Activated T-cell treated with anti-CD3 and anti-CD28 coated beads for 24 hours (primary cell): ENCODE measurements at regions not wholly inside any gene's neighbourhood (a gene's known extent, or its start where the extent isn't known, plus 50 kb on each side); places are given as distances from the start of the nearest gene placed in this dataset.

Experiments used
- DNase-seq: peaks from one replicate; pipeline ENCODE4 v3.0.0-alpha.2; 2020; ENCODE audit warnings: low read depth

- no peak for DNase-seq
Observed at GRCh38 chr12:46449856-46450255, 77.3 kb upstream of the SLC38A2 start.

DNA sequence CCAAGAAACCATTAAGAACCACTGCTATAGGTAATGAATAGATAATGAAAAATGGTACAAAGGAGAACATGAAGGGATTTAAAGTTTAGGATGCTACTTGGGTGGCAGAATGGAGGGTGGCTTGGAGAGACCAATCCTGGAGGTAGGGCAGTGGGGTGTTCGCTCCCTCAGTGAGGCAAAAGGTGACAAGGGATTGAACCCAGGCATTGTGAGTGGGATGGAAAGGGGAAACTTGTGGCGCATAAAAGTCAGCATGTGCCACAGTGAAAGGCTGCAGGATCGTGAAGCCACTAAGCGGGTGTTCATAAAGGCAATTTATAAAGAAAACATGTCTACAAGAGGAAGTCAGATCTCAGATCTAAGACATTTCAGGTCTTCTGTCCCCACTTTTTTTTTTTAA, 76.7 kb upstream of the SLC38A2 start:
- DNase-seq, result no peak

DNA sequence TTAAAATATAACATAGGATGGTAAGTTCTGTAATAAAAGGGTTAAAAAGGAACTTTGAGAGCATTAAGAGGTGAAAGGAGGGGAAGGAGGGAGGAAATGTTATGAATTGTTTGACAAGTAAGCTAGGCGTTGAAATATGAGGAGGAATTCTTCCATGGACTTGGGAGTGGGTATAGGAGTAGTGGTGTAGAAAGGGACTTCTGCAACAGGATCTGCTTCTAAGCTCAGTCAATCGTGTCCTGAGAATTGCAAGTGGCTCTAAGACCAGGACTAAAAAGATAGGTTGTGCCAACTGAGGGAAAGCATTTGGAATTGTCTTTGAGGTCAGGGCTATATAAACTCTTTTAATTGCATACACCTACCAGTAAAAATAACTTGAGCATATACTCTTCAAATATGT, 74.1 kb upstream of the SLC38A2 start:
- DNase-seq, result no peak

- DNase-seq, result no peak
Observed at GRCh38 chr12:46445551-46446235, 73.1 kb upstream of the SLC38A2 start.

- no peak for DNase-seq
Observed at GRCh38 chr12:46445093-46445492, 72.5 kb upstream of the SLC38A2 start.

- DNase-seq, result no peak
Observed at GRCh38 chr12:46443594-46444263, 71.2 kb upstream of the SLC38A2 start.

GRCh38 chr12:46442738-46443137, 70.2 kb upstream of the SLC38A2 start:
- DNase-seq, result no peak

- DNase-seq, result no peak
Observed at GRCh38 chr12:46442239-46442638, 69.7 kb upstream of the SLC38A2 start.

DNA sequence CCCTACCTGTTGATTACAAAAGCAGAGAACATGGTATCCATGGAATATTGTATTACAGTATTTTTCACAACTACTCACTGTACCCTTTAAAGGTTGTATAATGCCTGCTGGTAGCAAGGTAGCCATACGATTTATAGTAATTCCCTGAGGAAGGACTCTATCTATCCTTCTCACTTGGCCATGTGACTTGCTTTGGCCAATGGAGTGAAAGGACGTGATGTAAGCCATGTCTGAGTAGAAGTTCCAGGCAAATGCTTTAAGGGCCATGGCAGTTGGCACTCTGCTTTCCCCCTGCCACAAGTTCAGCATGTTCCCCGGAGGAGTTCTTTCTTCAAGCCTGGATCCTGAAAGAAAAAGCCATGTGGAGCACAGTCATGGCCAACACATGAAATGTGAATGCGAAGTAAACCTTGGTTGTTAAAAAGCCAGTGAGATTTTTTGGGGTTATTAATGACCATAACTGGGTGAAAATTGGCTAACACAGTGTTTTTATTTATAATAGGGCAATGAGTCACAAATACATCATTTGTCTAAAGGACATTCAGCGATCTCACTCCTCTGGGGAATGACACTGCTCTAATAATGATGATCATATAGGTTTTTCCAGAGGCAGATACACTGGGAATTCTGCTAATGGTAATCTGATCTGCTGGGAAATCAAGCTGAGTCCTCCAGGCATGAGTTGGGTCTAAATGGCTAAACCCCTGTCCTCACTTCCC, 67.4 kb upstream of the SLC38A2 start:
- no peak for DNase-seq

GRCh38 chr12:46438719-46439319, 66.2 kb upstream of the SLC38A2 start:
- no peak for DNase-seq

GRCh38 chr12:46438256-46438655, 65.7 kb upstream of the SLC38A2 start:
- no peak for DNase-seq

DNA sequence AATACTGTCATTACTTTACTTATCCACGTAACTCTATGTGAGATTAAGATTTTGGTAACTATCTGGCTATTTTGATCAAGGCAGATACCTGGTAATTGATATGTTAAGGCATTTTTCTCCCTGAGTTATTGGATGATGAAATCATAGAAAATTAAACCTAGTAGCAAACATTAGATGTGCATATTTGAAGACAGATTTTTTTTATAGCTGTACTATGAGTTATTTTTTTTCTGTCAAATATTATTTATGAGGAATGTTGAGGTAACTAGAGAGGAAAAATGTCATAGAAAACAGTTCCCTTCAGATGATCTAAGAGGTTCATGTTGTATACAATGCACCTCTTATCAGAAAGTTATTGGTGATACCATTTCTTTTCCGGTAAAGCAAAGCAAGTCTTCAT, 64.9 kb upstream of the SLC38A2 start:
- no peak for DNase-seq

- DNase-seq, result no peak
Observed at GRCh38 chr12:46436747-46437146, 64.2 kb upstream of the SLC38A2 start.

- DNase-seq, result no peak
Observed at GRCh38 chr12:46435625-46436024, 63.1 kb upstream of the SLC38A2 start.

- no peak for DNase-seq
Observed at GRCh38 chr12:46435029-46435428, 62.5 kb upstream of the SLC38A2 start.

DNA sequence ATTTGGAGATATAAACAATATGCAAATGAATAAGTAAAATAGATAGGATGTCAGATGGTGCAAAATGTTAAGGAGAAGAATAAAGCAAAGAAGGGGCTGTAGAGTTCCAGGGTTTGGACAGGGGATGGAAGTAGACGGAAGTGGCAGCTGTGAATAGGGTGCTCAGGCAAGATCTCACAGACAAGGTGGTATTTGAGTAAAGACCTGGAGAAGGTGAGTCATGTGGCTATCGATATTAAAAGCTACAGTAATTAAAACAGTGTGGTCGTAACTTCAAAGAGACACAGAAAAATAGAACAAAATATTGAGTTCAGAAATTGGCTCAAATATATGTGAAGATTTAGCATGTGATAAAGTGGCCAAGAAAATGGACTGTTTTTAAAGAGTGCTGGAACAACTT, 61.3 kb upstream of the SLC38A2 start:
- DNase-seq, result no peak

GRCh38 chr12:46432325-46432724, 59.8 kb upstream of the SLC38A2 start:
- DNase-seq, result no peak

GRCh38 chr12:46430340-46430948, 57.9 kb upstream of the SLC38A2 start:
- no peak for DNase-seq
